Small intestine (tissue), 7 donors: ENCODE measurements at regions not wholly inside any gene's neighbourhood (a gene's known extent, or its start where the extent isn't known, plus 50 kb on each side); places are given as distances from the start of the nearest gene placed in this dataset.
"Not testable (repeated sequence)": the region's sequence is repeated elsewhere in the genome, so short reads cannot be mapped to it uniquely, and the experiment has no call there.

Experiments
- DNase-seq, 2 donors: peaks; one replicate each; pipeline versions ENCODE4 v3.0.0 to v3.0.0-alpha.2; 2013
- FAIRE-seq: peaks from 2 replicates; lab custom pipeline; 2012; peaks lifted over from hg19 to GRCh38; lab: Jason Lieb, UNC
- H3K27ac ChIP-seq, 3 donors: one replicate each; pipeline ENCODE4 v1.5.1; 2013; ENCODE audit warnings: low read length in 2 of 3, mild to moderate bottlenecking in 2 of 3, control low read depth in 1 of 3, inconsistent platforms in 1 of 3, low read depth in 1 of 3, moderate library complexity in 1 of 3
- H3K27me3 ChIP-seq, 3 donors: one replicate each; pipeline ENCODE4 v1.6.1; 2013; ENCODE audit warnings: low read length in 3 of 3, inconsistent platforms in 1 of 3; ENCODE audit not compliant: control insufficient read depth in 3 of 3, insufficient read depth in 3 of 3
- H3K36me3 ChIP-seq, 3 donors: one replicate each; pipeline ENCODE4 v1.6.1; 2013; ENCODE audit warnings: low read length in 3 of 3, inconsistent platforms in 1 of 3, low read depth in 1 of 3, mild to moderate bottlenecking in 1 of 3, moderate library complexity in 1 of 3; ENCODE audit not compliant: control insufficient read depth in 3 of 3, insufficient read depth in 2 of 3
- H3K4me1 ChIP-seq, 3 donors: one replicate each; pipeline ENCODE4 v1.6.1; 2013; ENCODE audit warnings: low read length in 2 of 3, inconsistent platforms in 1 of 3, low read depth in 1 of 3, mild to moderate bottlenecking in 1 of 3, moderate library complexity in 1 of 3; ENCODE audit not compliant: control insufficient read depth in 3 of 3, insufficient read depth in 2 of 3
- H3K4me3 ChIP-seq, 3 donors: one replicate each; pipeline ENCODE4 v1.5.1; 2013; ENCODE audit warnings: low read length in 3 of 3, control low read depth in 1 of 3, inconsistent platforms in 1 of 3, low read depth in 1 of 3, mild to moderate bottlenecking in 1 of 3, moderate library complexity in 1 of 3
- H3K9me3 ChIP-seq, 2 donors: one replicate each; pipeline ENCODE4 v1.6.1; 2013; ENCODE audit warnings: low read depth in 1 of 2, low read length in 1 of 2; ENCODE audit not compliant: control insufficient read depth in 2 of 2, insufficient read depth in 1 of 2
- WGBS, 3 donors: extraction: QIAGEN DNeasy Blood & Tissue Kit; methylation state at CpG; one replicate each; pipeline ENCODE4 v1.1.7; 2013; 5-methylcytosine and 5-hydroxymethylcytosine counted together
- donor health status: healthy with polysubstance abuse.
- donor health status: control.
- donor health status: control.
- donor health status: Bipolar disorder and iron deficiency.
- donor health status: healthy.

DNA sequence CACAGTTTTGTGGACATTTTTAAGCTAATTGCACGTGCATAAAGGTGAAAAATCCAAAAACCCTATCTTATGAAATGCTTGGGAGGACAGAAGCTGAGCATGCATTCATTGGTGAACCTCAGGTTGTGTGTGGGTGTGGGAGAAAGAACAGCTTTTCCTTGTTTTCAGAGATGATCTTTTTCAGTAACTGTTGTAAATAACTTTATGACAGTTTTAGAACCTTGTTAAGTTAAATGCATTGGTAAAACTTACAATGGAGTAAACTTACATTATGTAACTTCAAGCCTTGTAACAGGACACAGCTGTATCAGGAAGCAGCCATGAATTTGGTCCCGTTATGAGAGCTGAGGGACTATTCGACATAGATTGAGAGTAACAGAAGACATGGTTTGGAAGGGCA is 587.4 kb downstream of the GALC start:
- no peak for FAIRE-seq
- H3K4me1 ChIP-seq = no peaks in the 10 kb centered on the region
- H3K27ac ChIP-seq = no peak overlapping the region

DNA sequence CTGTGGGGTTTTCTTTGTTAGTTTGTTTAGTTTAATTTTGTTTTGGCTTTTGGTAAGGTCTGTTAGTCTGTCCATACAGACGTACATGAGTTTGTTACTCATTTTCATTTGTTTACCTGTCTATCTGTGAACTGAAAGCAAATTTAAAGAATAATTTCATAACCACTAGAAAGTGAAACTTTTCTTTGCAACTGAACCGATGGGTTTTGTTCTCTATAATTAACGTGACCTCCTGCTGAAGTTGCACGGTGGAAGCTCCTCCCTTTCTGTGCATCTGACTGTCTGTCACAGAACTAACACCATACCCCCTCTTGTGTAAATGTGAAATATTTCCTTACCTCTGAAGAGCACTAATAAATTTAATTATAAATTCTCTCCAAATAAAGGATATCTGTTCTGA is 595.5 kb downstream of the GALC start:
- Histone ChIP-seq H3K27ac (no peak overlapping the region), H3K36me3 (no peaks in the 10 kb centered on the region), H3K4me1 (no peaks in the 10 kb centered on the region), H3K4me3 (no peak overlapping the region), H3K27me3 (no peaks in the 10 kb centered on the region), H3K9me3 (no peaks in the 10 kb centered on the region)
- no peak for DNase-seq
- no peak for FAIRE-seq
- WGBS, 3 donors = 48 to 53% (median 50%) methylated on average over 4 of the region's 4 CpGs

More for the DNA sequence above, 587.4 kb downstream of the GALC start:
- no peak for DNase-seq
- Histone ChIP-seq H3K9me3 (no peaks in the 10 kb centered on the region), H3K36me3 (no peaks in the 10 kb centered on the region), H3K4me3 (no peak overlapping the region), H3K27me3 (no peaks in the 10 kb centered on the region)
- WGBS, 3 donors = 38 to 45% (median 43%) methylated on average over 3 of the region's 3 CpGs

DNA sequence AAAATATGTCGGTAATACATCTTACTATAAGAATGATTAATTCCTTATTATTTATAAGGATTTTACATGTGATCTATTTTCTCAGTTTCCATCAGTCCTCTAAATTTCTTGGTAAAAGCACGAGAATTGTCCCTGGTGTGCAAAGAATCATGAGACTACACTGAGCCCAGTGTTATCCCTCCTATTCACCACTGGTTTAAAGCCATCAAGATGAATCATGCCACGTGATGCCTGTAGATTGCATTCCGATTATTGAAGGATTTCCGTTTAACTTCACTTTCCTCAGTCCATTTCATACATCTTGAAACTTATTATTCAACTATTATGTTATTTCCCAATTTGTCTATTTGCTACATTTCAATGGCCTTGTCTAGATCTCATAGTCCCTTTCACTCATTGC is 601.9 kb downstream of the GALC start:
- no peaks in the 10 kb centered on the region for H3K27me3 ChIP-seq
- no peak overlapping the region for H3K4me3 ChIP-seq
- H3K36me3 ChIP-seq = no peaks in the 10 kb centered on the region
- no peak overlapping the region for H3K27ac ChIP-seq
- DNase-seq (no peak), FAIRE-seq (no peak)
- no peaks in the 10 kb centered on the region for H3K9me3 ChIP-seq
- 71 to 84% (median 73%) methylated on average over 5 of the region's 5 CpGs for WGBS, 3 donors
- H3K4me1 ChIP-seq = no peaks in the 10 kb centered on the region

- no peak overlapping the region for H3K4me3 ChIP-seq
- DNase-seq (no peak), FAIRE-seq (no peak)
- H3K9me3 ChIP-seq = no peaks in the 10 kb centered on the region
- H3K36me3 ChIP-seq = no peaks in the 10 kb centered on the region
- H3K27me3 ChIP-seq = no peaks in the 10 kb centered on the region
- no peak overlapping the region for H3K27ac ChIP-seq
- H3K4me1 ChIP-seq = no peaks in the 10 kb centered on the region
Observed at GRCh38 chr14:87388946-87389345, 604.0 kb downstream of the GALC start.

- no peak overlapping the region for H3K4me3 ChIP-seq
- H3K27me3 ChIP-seq = no peaks in the 10 kb centered on the region
- H3K9me3 ChIP-seq = no peaks in the 10 kb centered on the region
- no peak overlapping the region for H3K27ac ChIP-seq
- DNase-seq (no peak), FAIRE-seq (no peak)
- H3K4me1 ChIP-seq = no peaks in the 10 kb centered on the region
- H3K36me3 ChIP-seq = no peaks in the 10 kb centered on the region
- 84 to 90% (median 89%) methylated on average over 6 of the region's 6 CpGs for WGBS, 3 donors
Observed at GRCh38 chr14:87387806-87388205, 605.2 kb downstream of the GALC start.

GRCh38 chr14:87386524-87386923 is 606.5 kb downstream of the GALC start:
- H3K27me3 ChIP-seq = no peaks in the 10 kb centered on the region
- no peak overlapping the region for H3K4me3 ChIP-seq
- no peaks in the 10 kb centered on the region for H3K9me3 ChIP-seq
- no peaks in the 10 kb centered on the region for H3K4me1 ChIP-seq
- DNase-seq (no peak), FAIRE-seq (no peak)
- no peaks in the 10 kb centered on the region for H3K36me3 ChIP-seq
- H3K27ac ChIP-seq = no peak overlapping the region

DNA sequence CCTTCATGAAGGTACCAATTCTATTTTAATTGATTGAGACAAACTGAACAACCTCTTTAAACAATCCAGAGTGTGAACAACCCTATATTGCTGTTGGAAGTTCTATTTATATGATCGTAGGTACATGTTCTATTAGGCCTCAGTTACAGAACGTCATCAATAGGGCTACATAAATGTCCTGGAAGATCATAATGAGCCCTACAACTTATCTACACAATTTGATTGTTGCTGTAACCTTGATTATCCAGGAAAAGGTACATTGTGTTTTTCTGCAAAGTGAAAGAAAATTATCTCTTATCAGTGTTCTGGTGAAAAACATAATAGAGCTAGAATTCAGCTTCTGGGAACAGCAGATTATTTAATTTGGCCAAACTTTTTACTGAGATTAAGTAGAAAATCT is 612.9 kb downstream of the GALC start:
- Histone ChIP-seq H3K4me3 (no peak overlapping the region), H3K27me3 (no peaks in the 10 kb centered on the region), H3K36me3 (no peaks in the 10 kb centered on the region), H3K4me1 (no peaks in the 10 kb centered on the region), H3K9me3 (no peaks in the 10 kb centered on the region), H3K27ac (no peak overlapping the region)
- DNase-seq = no peak
- no peak for FAIRE-seq
- WGBS, 3 donors = 56 to 75% (median 73%) methylated on average over 2 of the region's 2 CpGs

- Histone ChIP-seq H3K4me3 (no peak overlapping the region), H3K27me3 (no peaks in the 10 kb centered on the region), H3K9me3 (peaks cover 0 to 1% of the 10 kb centered on the region in 2 donors), H3K36me3 (no peaks in the 10 kb centered on the region), H3K4me1 (no peaks in the 10 kb centered on the region), H3K27ac (no peak overlapping the region)
- 47 to 66% (median 49%) methylated on average over 2 of the region's 2 CpGs for WGBS, 3 donors
- DNase-seq (no peak), FAIRE-seq (no peak)
Observed at GRCh38 chr14:87368751-87369150, 624.2 kb downstream of the GALC start.

GRCh38 chr14:87360246-87360645 is 632.7 kb downstream of the GALC start:
- not testable (repeated sequence) for DNase-seq, H3K4me3 ChIP-seq, H3K27ac ChIP-seq, H3K4me1 ChIP-seq, H3K27me3 ChIP-seq, H3K36me3 ChIP-seq, H3K9me3 ChIP-seq, FAIRE-seq
- WGBS, 3 donors = 83 to 90% (median 89%) methylated on average over 8 of the region's 8 CpGs
